ENCODE measurements at regions not wholly inside any gene's neighbourhood (a gene's known extent, or its start where the extent isn't known, plus 50 kb on each side); places are given as distances from the start of the nearest gene placed in this dataset.

DNA sequence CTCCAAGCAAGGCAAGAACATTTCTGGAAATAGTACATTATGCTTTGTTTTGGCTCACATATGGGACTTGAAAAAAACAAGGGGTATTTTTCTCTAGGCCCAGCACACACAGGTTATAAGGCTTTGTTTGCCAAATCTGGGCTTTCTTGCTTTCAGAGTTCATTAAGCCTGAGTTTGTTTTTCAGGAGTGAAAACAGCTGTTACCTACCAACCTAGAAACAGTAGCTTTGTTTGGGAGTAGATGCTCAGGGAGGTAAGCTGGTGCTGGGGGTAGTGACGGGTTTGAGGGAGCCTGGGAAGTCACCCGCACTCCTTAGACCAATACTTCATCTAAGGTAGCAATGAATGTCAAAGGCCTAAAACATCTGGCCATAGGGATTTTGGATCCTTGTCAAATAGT is 241.2 kb downstream of the KBTBD8 start:
- no peaks in the 10 kb centered on the region for H3K27me3 Mint-ChIP-seq (ENCODE audit: low read depth)
- TF ChIP-seq FOXP4 (CRISPR knock-in tag; IDR thresholded peaks at IDR 0.05) (no peak), JUN (CRISPR knock-in tag; IDR thresholded peaks at IDR 0.05) (no peak), ZNF138 (CRISPR knock-in tag; conservative IDR thresholded peaks at IDR 0.05) (no peak), ZNF532 (CRISPR knock-in tag; IDR thresholded peaks at IDR 0.05; ENCODE audit: borderline replicate concordance) (no peak), NFATC4 (CRISPR knock-in tag; IDR thresholded peaks at IDR 0.05) (no peak), RORB (CRISPR knock-in tag; IDR thresholded peaks at IDR 0.05) (no peak), ZBTB21 (CRISPR knock-in tag; IDR thresholded peaks at IDR 0.05; ENCODE audit: borderline replicate concordance) (no peak), ZNF232 (CRISPR knock-in tag; IDR thresholded peaks at IDR 0.05) (no peak), ATF1 (CRISPR knock-in tag; IDR thresholded peaks at IDR 0.05) (no peak), ZNF512 (CRISPR knock-in tag; IDR thresholded peaks at IDR 0.05; ENCODE audit: borderline replicate concordance) (no peak)
- TF ChIP-seq, protein P1, sequence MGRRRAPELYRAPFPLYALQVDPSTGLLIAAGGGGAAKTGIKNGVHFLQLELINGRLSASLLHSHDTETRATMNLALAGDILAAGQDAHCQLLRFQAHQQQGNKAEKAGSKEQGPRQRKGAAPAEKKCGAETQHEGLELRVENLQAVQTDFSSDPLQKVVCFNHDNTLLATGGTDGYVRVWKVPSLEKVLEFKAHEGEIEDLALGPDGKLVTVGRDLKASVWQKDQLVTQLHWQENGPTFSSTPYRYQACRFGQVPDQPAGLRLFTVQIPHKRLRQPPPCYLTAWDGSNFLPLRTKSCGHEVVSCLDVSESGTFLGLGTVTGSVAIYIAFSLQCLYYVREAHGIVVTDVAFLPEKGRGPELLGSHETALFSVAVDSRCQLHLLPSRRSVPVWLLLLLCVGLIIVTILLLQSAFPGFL (CRISPR knock-in tag; IDR thresholded peaks at IDR 0.05; ENCODE audit: borderline replicate concordance): no peak
- TF ChIP-seq, protein P2, sequence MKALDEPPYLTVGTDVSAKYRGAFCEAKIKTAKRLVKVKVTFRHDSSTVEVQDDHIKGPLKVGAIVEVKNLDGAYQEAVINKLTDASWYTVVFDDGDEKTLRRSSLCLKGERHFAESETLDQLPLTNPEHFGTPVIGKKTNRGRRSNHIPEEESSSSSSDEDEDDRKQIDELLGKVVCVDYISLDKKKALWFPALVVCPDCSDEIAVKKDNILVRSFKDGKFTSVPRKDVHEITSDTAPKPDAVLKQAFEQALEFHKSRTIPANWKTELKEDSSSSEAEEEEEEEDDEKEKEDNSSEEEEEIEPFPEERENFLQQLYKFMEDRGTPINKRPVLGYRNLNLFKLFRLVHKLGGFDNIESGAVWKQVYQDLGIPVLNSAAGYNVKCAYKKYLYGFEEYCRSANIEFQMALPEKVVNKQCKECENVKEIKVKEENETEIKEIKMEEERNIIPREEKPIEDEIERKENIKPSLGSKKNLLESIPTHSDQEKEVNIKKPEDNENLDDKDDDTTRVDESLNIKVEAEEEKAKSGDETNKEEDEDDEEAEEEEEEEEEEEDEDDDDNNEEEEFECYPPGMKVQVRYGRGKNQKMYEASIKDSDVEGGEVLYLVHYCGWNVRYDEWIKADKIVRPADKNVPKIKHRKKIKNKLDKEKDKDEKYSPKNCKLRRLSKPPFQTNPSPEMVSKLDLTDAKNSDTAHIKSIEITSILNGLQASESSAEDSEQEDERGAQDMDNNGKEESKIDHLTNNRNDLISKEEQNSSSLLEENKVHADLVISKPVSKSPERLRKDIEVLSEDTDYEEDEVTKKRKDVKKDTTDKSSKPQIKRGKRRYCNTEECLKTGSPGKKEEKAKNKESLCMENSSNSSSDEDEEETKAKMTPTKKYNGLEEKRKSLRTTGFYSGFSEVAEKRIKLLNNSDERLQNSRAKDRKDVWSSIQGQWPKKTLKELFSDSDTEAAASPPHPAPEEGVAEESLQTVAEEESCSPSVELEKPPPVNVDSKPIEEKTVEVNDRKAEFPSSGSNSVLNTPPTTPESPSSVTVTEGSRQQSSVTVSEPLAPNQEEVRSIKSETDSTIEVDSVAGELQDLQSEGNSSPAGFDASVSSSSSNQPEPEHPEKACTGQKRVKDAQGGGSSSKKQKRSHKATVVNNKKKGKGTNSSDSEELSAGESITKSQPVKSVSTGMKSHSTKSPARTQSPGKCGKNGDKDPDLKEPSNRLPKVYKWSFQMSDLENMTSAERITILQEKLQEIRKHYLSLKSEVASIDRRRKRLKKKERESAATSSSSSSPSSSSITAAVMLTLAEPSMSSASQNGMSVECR (CRISPR knock-in tag; IDR thresholded peaks at IDR 0.05; ENCODE audit: borderline replicate concordance): no peak
- TF ChIP-seq, protein P3, sequence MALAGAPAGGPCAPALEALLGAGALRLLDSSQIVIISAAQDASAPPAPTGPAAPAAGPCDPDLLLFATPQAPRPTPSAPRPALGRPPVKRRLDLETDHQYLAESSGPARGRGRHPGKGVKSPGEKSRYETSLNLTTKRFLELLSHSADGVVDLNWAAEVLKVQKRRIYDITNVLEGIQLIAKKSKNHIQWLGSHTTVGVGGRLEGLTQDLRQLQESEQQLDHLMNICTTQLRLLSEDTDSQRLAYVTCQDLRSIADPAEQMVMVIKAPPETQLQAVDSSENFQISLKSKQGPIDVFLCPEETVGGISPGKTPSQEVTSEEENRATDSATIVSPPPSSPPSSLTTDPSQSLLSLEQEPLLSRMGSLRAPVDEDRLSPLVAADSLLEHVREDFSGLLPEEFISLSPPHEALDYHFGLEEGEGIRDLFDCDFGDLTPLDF (CRISPR knock-in tag; IDR thresholded peaks at IDR 0.05): no peak
- TF ChIP-seq, protein P4, sequence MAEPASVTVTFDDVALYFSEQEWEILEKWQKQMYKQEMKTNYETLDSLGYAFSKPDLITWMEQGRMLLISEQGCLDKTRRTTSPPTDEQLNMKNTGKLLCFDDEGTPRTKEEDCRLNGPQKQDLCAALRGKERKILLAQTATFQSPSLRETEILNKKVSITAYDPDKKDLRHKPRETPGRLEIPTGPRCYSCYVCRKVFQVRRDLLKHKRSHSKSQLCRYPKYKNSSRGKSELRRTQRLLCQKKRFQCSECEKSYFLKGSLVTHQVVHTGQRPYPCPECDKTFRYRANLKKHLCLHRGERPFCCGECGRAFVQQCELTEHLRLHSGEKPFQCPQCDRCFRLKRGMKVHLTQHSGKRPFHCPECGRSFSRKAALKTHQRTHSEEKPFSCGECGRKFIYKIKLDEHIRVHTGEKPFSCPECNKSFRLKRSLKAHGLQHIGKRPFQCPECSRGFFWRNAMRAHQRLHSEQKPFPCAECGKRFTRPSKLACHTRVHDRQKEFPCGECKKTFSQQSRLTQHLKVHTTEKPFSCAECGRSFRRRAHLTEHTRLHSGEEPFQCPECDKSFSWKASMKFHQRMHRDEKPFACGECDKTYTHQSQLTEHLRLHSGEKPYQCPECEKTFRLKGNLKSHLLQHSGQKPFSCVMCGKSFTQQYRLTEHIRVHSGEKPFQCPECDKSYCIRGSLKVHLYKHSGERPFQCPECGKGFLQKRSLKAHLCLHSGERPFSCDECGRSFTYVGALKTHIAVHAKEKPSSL (CRISPR knock-in tag; conservative IDR thresholded peaks at IDR 0.05): no peak
- TF ChIP-seq, protein P5, sequence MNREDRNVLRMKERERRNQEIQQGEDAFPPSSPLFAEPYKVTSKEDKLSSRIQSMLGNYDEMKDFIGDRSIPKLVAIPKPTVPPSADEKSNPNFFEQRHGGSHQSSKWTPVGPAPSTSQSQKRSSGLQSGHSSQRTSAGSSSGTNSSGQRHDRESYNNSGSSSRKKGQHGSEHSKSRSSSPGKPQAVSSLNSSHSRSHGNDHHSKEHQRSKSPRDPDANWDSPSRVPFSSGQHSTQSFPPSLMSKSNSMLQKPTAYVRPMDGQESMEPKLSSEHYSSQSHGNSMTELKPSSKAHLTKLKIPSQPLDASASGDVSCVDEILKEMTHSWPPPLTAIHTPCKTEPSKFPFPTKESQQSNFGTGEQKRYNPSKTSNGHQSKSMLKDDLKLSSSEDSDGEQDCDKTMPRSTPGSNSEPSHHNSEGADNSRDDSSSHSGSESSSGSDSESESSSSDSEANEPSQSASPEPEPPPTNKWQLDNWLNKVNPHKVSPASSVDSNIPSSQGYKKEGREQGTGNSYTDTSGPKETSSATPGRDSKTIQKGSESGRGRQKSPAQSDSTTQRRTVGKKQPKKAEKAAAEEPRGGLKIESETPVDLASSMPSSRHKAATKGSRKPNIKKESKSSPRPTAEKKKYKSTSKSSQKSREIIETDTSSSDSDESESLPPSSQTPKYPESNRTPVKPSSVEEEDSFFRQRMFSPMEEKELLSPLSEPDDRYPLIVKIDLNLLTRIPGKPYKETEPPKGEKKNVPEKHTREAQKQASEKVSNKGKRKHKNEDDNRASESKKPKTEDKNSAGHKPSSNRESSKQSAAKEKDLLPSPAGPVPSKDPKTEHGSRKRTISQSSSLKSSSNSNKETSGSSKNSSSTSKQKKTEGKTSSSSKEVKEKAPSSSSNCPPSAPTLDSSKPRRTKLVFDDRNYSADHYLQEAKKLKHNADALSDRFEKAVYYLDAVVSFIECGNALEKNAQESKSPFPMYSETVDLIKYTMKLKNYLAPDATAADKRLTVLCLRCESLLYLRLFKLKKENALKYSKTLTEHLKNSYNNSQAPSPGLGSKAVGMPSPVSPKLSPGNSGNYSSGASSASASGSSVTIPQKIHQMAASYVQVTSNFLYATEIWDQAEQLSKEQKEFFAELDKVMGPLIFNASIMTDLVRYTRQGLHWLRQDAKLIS (CRISPR knock-in tag; IDR thresholded peaks at IDR 0.05; ENCODE audit: borderline replicate concordance): no peak
- ChIA-PET POLR2A (no interaction called here), CTCF (interaction anchor here (1.1 kb wide), 1 partner anchor 119 kb away, joined by 3 read pairs; no protein-coding TSS in a partner anchor)
- H3K36me3 Mint-ChIP-seq: no peaks in the 10 kb centered on the region
- DNase-seq (ENCODE audit: low spot score) (no peak), ATAC-seq (no peak)
- H3K9me3 Mint-ChIP-seq: no peaks in the 10 kb centered on the region
- no peak overlapping the region for H3K4me3 Mint-ChIP-seq
- no peak overlapping the region for H3K27ac Mint-ChIP-seq
- peaks cover 15% of the 10 kb centered on the region for H3K4me1 Mint-ChIP-seq

Data from WTC11 (cell line).